Daoy (cell line): ENCODE measurements at regions not wholly inside any gene's neighbourhood (a gene's known extent, or its start where the extent isn't known, plus 50 kb on each side); places are given as distances from the start of the nearest gene placed in this dataset.

Experiments
- DNase-seq: peaks from one replicate; pipeline ENCODE4 v3.0.0-alpha.2; 2015; ENCODE audit warnings: low read depth

DNA sequence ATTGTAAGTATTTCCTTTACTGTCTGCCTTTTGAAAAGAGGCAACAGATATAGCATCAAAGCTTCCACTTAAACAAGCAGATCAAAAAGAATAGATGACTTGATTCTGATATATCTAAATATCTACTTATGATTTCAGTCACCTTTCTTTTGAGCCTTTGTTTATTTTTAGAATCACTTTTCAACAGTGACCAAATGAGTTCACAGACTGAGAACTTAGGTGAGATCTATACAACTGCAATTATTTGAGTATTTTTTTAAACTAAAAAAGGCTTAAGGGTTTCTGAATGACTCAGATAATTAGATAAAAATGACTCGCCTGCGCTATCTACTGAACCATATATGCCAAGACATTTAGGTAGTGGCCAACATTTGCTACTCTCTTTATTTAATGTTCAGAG, 166.7 kb upstream of the KCNIP4 start:
- DNase-seq, result no peak

DNA sequence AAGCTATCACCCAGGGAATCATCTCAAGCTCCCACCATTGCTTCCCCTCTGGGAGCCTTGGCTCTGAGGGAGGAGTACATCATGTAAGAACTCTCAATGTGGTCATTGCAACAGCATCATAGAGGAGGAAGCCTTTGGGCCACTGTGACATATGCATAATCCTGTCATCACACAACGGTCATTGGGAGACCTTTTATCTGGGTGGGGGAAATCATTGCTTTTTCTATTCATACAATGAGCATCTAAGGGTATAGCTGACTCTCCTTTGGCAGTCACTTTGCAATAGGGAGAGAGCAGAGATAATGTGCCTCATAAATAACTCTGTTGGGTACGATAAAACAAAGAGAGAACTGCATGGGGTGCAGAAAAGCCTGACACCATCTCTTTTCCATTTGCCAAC, 155.2 kb upstream of the KCNIP4 start:
- no peak for DNase-seq

DNA sequence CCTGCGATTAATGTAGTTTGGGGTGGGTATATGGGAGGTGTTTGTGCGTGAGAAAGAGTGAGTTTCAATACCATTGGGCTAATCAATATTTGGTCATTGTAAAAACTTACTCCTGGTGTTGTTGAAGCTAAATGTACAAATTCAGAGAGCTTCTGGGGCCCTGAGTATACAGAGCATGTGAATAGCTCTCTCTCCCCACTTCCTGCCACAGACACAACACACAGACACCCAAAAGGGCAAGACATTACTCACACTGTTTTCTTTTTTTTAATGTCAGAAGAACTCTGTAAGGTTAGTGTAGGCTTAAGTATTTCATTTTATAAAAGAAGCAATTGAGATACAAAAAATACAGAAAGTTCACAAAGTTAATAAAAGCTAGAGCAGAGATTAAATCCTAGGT, 151.3 kb upstream of the KCNIP4 start:
- no peak for DNase-seq

DNA sequence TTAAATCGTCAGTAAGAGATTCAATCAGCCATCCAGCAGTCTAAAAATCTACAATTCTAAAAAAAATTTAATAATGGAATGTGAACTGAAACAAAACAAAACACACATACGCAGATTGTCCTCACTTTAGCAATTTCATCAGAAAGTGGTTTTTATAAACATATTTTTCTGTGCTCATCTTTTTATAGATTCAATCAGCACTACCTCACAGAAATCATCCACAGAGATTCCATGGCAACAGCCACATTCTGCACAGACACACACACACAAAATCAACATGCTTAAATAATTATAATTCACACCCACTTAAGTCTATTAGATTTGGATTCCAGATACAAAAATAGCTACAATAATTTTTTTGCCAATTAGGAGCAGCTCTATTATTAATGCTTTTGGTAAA, 149.0 kb upstream of the KCNIP4 start:
- DNase-seq, result no peak

DNA sequence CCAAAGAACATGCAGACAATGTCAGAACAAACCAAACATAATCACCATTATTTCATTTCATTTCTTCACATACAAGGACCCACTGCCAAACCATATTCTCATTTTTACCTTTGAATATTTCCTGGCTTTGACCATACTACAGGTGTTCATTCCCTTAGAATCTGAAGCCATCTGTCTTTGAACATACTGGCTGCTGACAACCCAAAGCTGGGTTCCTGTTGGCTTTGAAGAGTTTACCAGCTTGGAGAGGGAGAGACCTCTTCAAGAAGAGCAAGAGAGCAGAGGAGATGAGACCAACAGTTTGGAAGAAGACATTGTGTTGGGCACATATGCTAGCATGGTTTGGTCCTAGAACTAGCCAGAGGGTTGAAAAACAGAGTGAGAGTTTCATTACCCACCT, 145.6 kb upstream of the KCNIP4 start:
- no peak for DNase-seq

DNA sequence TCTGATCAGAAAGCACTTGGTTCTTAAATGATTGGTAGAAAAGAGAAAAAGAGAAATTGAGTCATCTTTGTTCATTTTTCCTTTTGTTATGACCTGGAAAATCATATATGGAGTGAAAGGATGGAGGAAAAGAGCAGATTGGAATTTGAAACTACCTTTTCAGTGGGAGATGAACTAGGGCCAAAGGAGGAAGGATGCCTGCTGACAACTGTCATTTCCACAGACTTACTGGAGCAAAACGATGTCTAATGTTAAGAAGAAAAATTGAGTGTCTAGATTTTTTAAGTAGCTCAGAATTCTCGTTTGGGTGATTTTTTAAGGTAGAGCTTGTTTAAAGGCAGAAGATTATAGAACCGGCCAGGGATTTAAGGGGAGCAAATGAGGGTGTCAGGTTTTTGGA, 144.6 kb upstream of the KCNIP4 start:
- DNase-seq, result no peak

DNA sequence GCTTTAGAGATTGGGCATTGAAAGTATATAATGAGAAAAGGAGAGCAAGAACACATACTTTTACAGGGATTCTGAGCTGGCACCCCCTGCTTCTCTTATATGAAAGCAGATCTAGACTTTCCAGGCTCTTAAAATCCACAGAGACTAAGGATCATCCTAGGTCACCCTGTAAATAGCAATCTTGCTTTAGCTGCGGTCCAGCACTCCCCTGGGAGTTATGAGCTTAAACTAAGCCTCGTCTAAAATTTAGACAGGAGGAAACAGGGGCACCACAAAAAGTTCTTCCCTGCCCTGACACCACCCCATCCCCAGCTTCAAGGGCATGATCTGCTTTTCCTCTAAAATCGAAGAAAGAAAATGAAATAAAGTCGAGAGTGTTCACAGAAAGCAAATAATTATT, 143.3 kb upstream of the KCNIP4 start:
- no peak for DNase-seq

DNA sequence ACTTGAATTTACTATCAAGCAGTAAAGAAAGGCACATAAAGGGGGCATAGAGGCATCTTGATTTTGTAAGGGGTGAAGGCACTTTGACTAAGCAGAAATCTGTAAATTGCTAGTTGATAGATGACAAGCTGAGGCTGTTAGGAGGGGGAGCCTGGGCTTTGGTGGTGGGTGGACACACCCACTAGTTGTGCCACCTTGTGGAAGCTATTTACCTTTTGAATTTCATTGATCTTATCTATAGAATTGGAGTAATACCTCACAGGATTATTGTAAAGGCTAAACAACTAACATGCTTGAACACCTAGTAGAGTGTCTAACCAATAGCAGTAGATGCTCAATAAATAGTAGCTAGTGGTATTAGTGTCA, 142.8 kb upstream of the KCNIP4 start:
- no peak for DNase-seq

DNA sequence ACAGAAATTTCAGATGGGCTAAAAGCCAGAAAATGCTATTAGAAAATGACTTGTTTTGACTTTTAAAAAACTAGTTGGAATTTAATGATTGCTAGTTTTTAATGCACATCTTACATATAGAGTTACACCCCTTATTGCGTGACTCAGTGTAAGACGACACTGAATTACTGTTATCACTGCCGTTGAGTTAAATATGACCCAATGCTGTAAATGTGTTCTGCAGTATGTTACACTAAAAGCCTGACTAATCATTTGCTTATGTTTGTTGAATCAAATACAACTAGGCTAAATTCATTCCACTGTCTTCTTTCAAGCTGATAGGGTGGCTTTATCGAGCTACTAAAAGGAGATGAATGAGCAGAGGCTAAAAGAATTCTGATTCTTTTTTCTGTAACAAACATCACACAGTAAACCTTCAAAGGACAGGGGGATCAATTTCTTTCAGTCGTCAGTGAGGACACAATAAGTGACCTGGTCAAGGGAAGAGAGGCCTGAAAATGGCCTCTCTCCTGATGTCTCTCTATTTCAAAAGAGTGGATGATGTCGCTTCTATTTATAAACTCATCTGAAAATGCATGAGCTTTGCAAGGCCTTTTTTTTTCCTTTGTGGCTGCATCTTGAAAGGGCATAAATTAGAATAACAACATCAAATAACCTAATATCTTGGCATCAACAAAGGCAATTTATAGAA, 142.2 kb upstream of the KCNIP4 start:
- no peak for DNase-seq

DNA sequence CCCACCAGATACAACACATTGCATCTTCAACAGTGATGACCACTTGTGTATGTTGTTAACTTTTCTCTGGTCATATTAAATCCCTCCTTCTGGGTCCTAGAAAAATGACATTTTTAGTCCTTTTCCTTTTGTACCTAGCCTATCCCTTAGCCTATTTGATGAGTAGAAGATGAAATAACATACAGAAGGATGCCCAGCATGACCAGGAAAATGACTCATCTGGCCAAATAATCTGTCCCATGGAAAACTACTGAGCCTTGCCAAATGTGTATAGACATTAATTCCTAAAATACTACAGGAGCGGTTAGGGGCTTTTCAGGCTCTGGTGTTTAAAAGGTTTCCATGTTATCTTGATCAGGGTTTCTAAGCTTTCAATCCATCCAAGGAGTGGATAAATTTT, 129.0 kb upstream of the KCNIP4 start:
- DNase-seq, result no peak

DNA sequence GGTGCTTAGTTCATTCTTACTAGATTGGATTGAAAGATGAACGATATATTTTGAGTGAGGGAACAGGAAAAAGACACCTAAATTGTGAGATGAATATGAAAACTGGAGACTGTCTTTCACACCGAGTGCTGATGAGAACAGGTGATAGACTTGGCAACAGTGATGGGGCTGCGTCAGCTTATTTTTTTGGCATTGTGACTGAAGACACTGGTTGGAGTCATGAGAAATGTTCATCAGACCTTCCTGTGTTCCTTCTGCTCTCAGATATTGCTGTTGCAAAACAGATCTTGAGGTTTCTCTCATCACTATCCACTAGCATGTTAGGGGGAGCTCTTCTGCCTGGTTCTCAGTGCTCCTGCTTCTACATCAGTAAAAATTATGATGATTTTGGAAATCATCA, 124.2 kb upstream of the KCNIP4 start:
- DNase-seq, result no peak

DNA sequence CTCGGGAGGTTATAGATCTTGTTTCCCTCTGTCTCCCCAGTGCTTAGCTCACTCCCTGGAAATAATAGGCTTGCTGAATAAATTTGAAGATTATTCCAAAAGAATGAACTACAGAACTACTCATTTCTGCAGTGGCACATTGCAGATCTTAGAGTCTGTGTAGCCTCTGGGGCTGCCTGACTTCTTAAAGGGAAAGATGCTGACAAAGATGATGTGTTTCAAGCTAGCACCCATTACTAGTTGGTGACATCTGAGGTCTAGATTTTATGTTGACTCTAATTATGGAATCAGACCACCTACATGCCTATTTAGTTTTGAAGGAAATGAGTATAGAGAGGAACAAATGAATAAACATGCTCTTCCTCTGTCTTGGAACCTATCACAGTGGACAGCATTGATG, 123.7 kb upstream of the KCNIP4 start:
- no peak for DNase-seq

DNA sequence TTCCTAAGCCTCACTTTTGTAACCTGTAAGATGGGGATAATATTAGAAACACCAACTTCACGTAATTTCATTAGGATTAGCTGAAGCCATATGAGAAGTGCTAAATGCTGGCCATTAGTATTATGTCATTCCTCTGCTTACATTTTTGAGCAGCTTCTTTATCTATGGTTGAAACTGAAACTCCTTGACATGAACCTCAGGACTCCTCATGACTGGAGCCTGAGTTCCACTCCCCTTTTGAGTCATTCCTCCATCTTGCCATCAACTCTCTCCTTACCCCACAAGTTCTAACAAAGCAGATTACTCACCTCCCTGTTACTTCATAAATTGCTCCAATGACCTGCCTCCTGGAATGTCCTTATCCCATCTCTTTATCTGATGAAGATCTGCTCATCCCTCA, 123.2 kb upstream of the KCNIP4 start:
- no peak for DNase-seq

DNA sequence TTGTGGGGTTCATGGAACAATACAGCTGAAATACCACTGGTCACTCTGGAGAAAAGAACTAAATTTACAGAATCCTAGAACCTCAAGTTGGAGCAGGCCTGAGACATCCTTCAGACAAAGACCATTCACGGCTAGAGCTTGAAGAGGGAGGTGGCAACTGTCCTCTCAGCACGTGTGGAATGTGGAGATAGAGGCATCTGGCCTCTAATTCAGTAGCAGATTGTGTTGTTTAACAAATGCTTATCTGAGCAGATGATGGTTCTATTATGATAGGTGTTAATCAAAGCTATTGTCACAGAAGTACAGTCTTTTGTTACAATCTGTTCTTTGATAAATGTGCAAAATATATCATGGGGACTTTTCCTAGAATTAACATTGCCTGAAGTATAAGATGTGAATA, 121.7 kb upstream of the KCNIP4 start:
- DNase-seq, result no peak

DNA sequence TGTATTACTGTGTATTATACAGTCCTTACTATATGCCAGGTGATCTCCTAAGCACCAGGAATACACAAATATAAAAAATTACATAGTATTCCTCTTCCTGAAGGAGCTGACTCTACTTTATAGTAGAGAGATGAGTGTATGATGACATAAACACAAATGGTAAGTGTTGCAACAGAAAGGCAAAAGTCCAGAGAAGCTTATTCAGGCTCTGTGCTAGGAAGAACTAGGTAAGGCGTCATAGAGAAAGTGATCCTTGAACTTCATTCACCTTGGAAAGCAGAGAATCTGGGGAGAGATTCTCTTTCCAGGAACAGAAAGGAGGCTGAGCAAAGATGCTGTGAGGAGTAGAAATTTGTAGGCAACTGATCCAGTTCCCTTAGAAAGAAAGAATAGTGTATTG, 115.0 kb upstream of the KCNIP4 start:
- no peak for DNase-seq

DNA sequence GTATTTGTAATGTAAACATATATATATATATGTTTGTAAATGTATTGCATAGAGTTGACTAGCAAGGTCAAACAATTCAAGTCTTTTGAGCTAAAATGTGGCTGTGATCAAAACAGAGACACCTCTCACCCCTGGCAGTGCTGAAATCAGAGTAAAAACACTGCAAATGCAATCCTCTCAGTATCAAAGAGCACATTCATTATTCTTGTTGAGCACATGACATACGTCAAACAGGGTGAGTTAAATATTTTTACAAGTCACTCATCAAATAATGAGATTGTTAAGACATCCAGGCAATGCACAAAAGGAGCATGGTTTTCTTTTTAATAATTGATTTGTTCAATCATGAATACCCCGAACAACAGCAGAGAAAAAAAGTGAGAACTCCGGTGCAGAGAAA, 114.1 kb upstream of the KCNIP4 start:
- no peak for DNase-seq

DNA sequence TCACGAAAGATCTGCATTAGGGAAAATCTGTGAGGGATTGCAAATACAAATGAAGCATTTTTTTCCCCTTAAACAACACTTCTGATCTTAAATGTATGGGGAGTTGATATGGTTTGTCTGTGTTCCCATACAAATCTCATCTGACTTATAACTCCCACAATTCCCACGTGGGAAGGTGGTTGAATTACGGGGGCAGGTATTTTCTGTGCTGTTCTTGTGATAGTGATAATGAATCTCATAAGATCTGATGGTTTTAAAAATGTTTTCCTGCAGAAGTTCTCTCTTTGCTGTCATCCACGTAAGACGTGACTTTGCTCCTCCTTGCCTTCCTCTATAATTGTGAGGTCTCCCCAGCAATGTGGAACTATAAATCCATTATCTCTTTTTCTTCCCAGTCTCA, 107.4 kb upstream of the KCNIP4 start:
- DNase-seq, result no peak

DNA sequence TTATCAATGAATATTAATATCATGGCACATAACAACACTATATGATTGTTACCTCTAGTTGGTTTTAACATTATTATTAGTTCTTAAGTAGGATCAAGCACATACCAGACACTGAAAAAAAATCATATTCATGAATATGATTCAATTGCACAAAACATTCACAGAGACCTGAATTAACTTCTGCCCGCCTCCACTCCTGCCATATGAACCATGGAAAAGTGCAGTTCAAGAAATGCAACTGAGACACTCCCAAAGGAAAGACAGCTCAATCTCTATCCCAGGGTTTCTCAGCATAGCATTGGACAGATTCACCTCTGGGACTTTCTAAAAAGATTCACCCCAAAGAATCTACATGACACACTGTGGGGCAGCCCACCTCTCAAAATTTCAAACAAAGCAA, 103.5 kb upstream of the KCNIP4 start:
- no peak for DNase-seq

DNA sequence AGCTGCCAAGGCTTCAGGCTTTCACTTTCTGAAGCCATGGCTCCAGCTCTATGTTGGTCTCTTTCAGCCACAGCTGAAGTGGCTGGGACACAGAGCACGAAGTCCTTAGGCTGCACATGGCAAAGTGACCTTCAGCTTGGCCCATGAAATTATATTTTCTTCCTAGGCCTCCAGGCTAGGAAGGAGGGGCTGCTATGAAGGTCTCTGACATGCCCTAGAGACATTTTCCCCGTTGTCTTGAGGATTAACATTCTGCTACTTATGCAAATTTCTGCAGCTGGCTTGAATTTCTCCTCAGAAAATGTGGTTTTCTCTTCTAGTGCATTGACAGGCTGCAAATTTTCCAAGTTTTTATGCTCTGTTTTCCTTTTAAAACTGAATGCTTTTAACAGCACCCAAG, 99.8 kb upstream of the KCNIP4 start:
- DNase-seq, result no peak

DNA sequence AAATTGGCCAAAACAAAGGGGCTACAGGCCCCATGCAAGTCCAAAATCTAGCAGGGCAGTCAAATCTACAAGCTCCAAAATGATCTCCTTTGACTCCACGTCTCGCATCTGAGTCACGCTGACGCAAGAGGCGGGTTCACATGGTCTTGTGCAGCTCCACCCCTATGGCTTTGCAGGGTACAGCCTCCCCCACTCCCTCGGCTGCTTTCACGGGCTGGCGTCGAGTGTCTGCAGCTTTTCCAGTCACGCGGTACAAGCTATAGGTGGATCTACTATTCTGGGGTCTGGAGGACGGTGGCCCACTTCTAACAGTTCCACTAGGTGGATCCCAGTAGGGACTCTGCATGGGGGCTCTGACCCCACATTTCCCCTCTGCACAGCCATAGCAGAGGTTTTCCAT, 99.2 kb upstream of the KCNIP4 start:
- no peak for DNase-seq

DNA sequence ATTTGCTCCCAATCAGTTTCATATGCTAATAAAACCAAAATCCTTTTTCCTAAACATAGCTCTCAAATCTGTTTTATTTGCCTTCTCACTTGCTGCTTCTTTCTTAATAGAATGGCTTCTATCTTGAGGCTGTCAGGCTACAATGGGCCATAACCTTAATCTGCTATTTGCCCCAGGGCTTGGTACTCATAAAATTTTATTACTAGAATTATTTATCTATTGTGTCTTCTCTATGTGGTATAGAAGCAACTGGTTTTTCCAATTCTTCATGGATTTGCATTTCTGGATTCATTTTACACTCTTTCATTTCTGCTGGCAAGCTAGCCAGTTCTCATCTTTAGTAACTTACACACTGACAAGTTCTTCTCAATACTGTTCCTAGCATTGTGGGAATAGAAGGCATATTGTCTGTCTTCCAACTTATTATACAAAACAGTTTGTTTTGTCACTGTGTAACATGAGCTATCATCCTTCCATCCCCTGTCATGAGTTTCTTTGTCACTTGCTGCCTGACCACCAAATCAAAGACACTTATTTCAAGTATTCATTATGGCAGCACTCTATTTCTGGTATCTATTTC, 96.6 kb upstream of the KCNIP4 start:
- DNase-seq, result no peak

DNA sequence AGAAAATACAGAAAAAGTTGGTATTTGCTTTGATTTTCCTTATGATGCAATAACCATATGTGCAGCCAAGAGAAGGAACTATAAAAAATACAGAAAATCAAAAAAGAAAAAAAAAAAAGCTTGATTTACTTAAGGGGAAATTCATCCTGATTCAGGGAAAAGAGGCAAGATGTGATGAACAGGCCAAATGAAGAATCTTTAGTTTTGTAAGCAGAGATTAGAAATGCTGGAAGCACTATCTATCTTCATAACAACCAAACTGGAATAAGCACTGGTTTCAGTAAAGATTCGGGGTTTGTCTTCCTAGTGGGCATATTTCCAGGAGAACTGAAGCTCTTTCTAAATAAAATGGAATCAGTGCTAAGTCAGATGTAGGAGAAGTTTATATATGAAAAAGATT, 82.9 kb upstream of the KCNIP4 start:
- no peak for DNase-seq

DNA sequence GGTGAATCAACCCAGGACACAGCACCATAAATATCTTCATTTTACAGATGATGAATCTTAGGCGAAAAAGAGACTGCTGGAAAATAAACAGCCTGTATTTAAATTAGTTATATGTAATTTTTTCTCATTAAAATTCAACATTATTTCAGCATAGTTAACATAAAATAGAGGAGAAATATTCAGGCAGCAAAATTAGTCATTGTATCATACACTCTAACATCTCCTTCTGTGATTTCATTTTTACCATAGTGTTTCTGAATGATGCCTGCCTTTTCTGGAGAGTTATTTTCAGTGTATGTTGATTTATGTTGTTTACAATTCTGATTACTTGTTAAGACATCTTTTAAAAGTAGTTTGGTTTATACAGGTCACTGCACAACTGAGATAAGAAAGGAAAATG, 82.3 kb upstream of the KCNIP4 start:
- no peak for DNase-seq

DNA sequence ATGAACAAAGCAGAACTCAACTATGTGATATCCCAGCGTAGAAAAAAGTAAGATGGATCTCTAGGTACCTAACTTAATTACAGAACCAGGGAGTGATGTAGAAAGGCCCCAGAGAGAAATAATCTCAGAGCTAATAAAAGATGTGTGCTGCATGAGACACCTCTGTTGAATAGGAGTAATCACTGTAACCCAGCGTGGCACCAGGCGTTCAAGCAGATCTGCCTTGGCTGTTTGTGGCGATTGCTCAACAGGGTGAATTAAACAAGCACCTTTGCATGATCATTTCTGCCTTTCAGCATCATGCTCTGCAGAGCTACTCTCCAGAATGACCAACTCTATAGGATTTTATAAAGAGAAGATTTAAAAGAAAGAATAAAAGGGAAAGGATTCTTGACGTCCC, 81.7 kb upstream of the KCNIP4 start:
- no peak for DNase-seq
